IPS-NIHi7 (cell line): ENCODE measurements at regions not wholly inside any gene's neighbourhood (a gene's known extent, or its start where the extent isn't known, plus 50 kb on each side); places are given as distances from the start of the nearest gene placed in this dataset.

Source experiments
- DNase-seq: peaks from one replicate; pipeline ENCODE4 v3.0.0; 2012; ENCODE audit warnings: mixed read lengths; ENCODE audit errors: extremely low spot score

- DNase-seq, result no peak
Observed at GRCh38 chr2:239780236-239780994, 244.7 kb downstream of the NDUFA10 start.

GRCh38 chr2:239779584-239779983 is 245.6 kb downstream of the NDUFA10 start:
- DNase-seq, result no peak

- DNase-seq, result no peak
Observed at GRCh38 chr2:239778861-239779558, 246.1 kb downstream of the NDUFA10 start.

GRCh38 chr2:239778042-239778851 is 246.9 kb downstream of the NDUFA10 start:
- DNase-seq, result no peak

- DNase-seq, result no peak
Observed at GRCh38 chr2:239777219-239777618, 247.9 kb downstream of the NDUFA10 start.

- no peak for DNase-seq
Observed at GRCh38 chr2:239776436-239777005, 248.6 kb downstream of the NDUFA10 start.

GRCh38 chr2:239775623-239776435 is 249.3 kb downstream of the NDUFA10 start:
- no peak for DNase-seq

GRCh38 chr2:239774933-239775622 is 250.1 kb downstream of the NDUFA10 start:
- DNase-seq, result no peak

GRCh38 chr2:239774142-239774462 is 251.0 kb downstream of the NDUFA10 start:
- DNase-seq, result no peak

GRCh38 chr2:239773228-239774141 is 251.7 kb downstream of the NDUFA10 start:
- no peak for DNase-seq

GRCh38 chr2:239772721-239773120 is 252.4 kb downstream of the NDUFA10 start:
- no peak for DNase-seq

GRCh38 chr2:239770246-239770639 is 254.9 kb downstream of the NDUFA10 start:
- DNase-seq, result no peak

GRCh38 chr2:239769554-239770245 is 255.4 kb downstream of the NDUFA10 start:
- DNase-seq, result no peak

- no peak for DNase-seq
Observed at GRCh38 chr2:239768907-239769553, 256.1 kb downstream of the NDUFA10 start.

- no peak for DNase-seq
Observed at GRCh38 chr2:239768031-239768790, 256.9 kb downstream of the NDUFA10 start.

- DNase-seq, result no peak
Observed at GRCh38 chr2:239767021-239767905, 257.9 kb downstream of the NDUFA10 start.

GRCh38 chr2:239765911-239766310 is 259.2 kb downstream of the NDUFA10 start:
- no peak for DNase-seq
